ENCODE measurements at regions not wholly inside any gene's neighbourhood (a gene's known extent, or its start where the extent isn't known, plus 50 kb on each side); places are given as distances from the start of the nearest gene placed in this dataset.

DNA sequence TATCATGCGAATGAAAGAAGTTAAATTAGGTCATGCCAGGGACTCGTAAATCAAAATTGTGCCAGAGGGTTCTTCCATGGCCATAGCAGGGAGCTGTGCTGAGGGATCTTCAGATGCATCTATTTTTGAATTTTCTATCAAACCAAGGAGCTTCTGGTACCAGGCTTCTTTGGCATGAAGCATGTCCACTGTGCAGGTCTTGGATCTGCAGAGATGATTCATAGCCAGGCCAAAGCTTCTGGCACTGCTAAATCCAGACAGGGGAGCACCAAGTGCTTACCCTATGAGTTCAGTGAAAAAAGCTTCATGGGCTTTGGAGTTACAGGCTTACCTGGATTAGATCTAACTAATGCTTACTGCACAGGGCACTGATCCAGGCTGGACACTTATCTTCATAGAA, 154.2 kb upstream of the DAB1 start (continued):
- no peak for TF ChIP-seq ZZZ3 (IDR thresholded peaks at IDR 0.05)
- TF ChIP-seq, protein P1, sequence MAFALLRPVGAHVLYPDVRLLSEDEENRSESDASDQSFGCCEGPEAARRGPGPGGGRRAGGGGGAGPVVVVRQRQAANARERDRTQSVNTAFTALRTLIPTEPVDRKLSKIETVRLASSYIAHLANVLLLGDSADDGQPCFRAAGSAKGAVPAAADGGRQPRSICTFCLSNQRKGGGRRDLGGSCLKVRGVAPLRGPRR (CRISPR knock-in tag; IDR thresholded peaks at IDR 0.05), result no peak

GRCh38 chr1:57576756-57577155, 152.9 kb upstream of the DAB1 start:
- no peak for DNase-seq (ENCODE audit: extremely low read depth in 1 of 4, low spot score in 3 of 4)
- no peak for ATAC-seq
- H3K9me1 ChIP-seq (ENCODE audit: control insufficient read depth, insufficient read depth, low read length), result no peaks in the 10 kb centered on the region
- no peaks in the 10 kb centered on the region for H3K27me3 ChIP-seq (ENCODE audit: control insufficient read depth in 2 of 2, insufficient read depth in 2 of 2, low read length in 2 of 2)
- in situ Hi-C loops (cut with MboI) (no loop called here), intact Hi-C loops (cut with micrococcal nuclease) (no loop called here)
- no peaks in the 10 kb centered on the region for H3K79me2 ChIP-seq (ENCODE audit: control insufficient read depth, insufficient read depth, low read length)
- FAIRE-seq, result no peak
- H3K4me2 ChIP-seq (ENCODE audit: insufficient read depth, low read length), result no peak overlapping the region
- TF ChIP-seq TAF7 (tag; IDR thresholded peaks at IDR 0.05), result no peak
- TF ChIP-seq ZNF77 (CRISPR knock-in tag; IDR thresholded peaks at IDR 0.05), result no peak
- TF ChIP-seq, protein P2, sequence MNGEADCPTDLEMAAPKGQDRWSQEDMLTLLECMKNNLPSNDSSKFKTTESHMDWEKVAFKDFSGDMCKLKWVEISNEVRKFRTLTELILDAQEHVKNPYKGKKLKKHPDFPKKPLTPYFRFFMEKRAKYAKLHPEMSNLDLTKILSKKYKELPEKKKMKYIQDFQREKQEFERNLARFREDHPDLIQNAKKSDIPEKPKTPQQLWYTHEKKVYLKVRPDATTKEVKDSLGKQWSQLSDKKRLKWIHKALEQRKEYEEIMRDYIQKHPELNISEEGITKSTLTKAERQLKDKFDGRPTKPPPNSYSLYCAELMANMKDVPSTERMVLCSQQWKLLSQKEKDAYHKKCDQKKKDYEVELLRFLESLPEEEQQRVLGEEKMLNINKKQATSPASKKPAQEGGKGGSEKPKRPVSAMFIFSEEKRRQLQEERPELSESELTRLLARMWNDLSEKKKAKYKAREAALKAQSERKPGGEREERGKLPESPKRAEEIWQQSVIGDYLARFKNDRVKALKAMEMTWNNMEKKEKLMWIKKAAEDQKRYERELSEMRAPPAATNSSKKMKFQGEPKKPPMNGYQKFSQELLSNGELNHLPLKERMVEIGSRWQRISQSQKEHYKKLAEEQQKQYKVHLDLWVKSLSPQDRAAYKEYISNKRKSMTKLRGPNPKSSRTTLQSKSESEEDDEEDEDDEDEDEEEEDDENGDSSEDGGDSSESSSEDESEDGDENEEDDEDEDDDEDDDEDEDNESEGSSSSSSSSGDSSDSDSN (IDR thresholded peaks at IDR 0.05; ENCODE audit: borderline replicate concordance in 1 of 2, low read depth in 2 of 2, low read length in 2 of 2), result no peak
- no peak for TF ChIP-seq ZNF551 (CRISPR knock-in tag; IDR thresholded peaks at IDR 0.05)
- TF ChIP-seq, protein P3, sequence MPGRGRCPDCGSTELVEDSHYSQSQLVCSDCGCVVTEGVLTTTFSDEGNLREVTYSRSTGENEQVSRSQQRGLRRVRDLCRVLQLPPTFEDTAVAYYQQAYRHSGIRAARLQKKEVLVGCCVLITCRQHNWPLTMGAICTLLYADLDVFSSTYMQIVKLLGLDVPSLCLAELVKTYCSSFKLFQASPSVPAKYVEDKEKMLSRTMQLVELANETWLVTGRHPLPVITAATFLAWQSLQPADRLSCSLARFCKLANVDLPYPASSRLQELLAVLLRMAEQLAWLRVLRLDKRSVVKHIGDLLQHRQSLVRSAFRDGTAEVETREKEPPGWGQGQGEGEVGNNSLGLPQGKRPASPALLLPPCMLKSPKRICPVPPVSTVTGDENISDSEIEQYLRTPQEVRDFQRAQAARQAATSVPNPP (IDR thresholded peaks at IDR 0.05; ENCODE audit: borderline replicate concordance, insufficient read depth, insufficient read length), result no peak
- no peak for TF ChIP-seq XRCC3 (IDR thresholded peaks at IDR 0.05)
- no peaks in the 10 kb centered on the region for H4K20me1 ChIP-seq (replicated peaks; ENCODE audit: control insufficient read depth, insufficient read depth, low read length)
- no peaks in the 10 kb centered on the region for H3K9me3 ChIP-seq (replicated peaks; ENCODE audit: control insufficient read depth, insufficient read depth, low read depth, low read length)
- no peak overlapping the region for H3K27ac ChIP-seq (ENCODE audit: extremely low read depth, low read depth, low read length)
- H3K4me1 ChIP-seq (replicated peaks in 1 of 2; ENCODE audit: control insufficient read depth in 2 of 2, insufficient read depth in 2 of 2, low read length in 2 of 2), result no peaks in the 10 kb centered on the region
- CTCF ChIA-PET (ENCODE audit: low intra/inter-chr PET ratio), result no interaction called here
- BruUV-seq (replicated peaks), result no TSS peak
- no peak overlapping the region for H3K4me3 ChIP-seq
- POLR2A ChIA-PET, result no interaction called here
- 1% methylated on average over 6 of the region's 6 CpGs for WGBS (ENCODE audit: insufficient coverage, low coverage, missing lambda C conversion rate)
- H3K36me3 ChIP-seq (ENCODE audit: control insufficient read depth, insufficient read depth, low read length), result no peaks in the 10 kb centered on the region
- H3K9ac ChIP-seq (ENCODE audit: insufficient read depth in 1 of 2, low read depth in 2 of 2, low read length in 2 of 2), result no peak overlapping the region
- H2AFZ ChIP-seq (ENCODE audit: low read depth, low read length), result no peak overlapping the region

Data from K562 (cell line).